ENCODE measurements at regions not wholly inside any gene's neighbourhood (a gene's known extent, or its start where the extent isn't known, plus 50 kb on each side); places are given as distances from the start of the nearest gene placed in this dataset.

GRCh38 chr5:39506211-39506610, 81.4 kb upstream of the DAB2 start:
- no peak for DNase-seq (ENCODE audit: low spot score)

GRCh38 chr5:39505791-39506190, 81.0 kb upstream of the DAB2 start:
- DNase-seq (ENCODE audit: low spot score): no peak

- no peak for DNase-seq (ENCODE audit: low spot score)
These were observed 80.6 kb upstream of the DAB2 start for GRCh38 chr5:39505363-39505762.

- no peak for DNase-seq (ENCODE audit: low spot score)
These were observed 78.4 kb upstream of the DAB2 start for GRCh38 chr5:39503155-39503554.

GRCh38 chr5:39502704-39503103, 77.9 kb upstream of the DAB2 start:
- DNase-seq (ENCODE audit: low spot score): no peak

- DNase-seq (ENCODE audit: low spot score): peak; percentile 73
These were observed 76.6 kb upstream of the DAB2 start for GRCh38 chr5:39501397-39501796.

GRCh38 chr5:39500551-39501175, 75.9 kb upstream of the DAB2 start:
- DNase-seq (ENCODE audit: low spot score): no peak

- no peak for DNase-seq (ENCODE audit: low spot score)
These were observed 73.6 kb upstream of the DAB2 start for GRCh38 chr5:39498278-39498952.

GRCh38 chr5:39497322-39497721, 72.5 kb upstream of the DAB2 start:
- DNase-seq (ENCODE audit: low spot score): no peak

GRCh38 chr5:39495227-39495626, 70.4 kb upstream of the DAB2 start:
- no peak for DNase-seq (ENCODE audit: low spot score)

GRCh38 chr5:39494534-39494933, 69.8 kb upstream of the DAB2 start:
- DNase-seq (ENCODE audit: low spot score): no peak

GRCh38 chr5:39494107-39494510, 69.3 kb upstream of the DAB2 start:
- no peak for DNase-seq (ENCODE audit: low spot score)

GRCh38 chr5:39491210-39491609, 66.4 kb upstream of the DAB2 start:
- DNase-seq (ENCODE audit: low spot score): no peak

GRCh38 chr5:39489263-39489662, 64.5 kb upstream of the DAB2 start:
- DNase-seq (ENCODE audit: low spot score): no peak

- DNase-seq (ENCODE audit: low spot score): no peak
These were observed 62.0 kb upstream of the DAB2 start for GRCh38 chr5:39486790-39487189.

- DNase-seq (ENCODE audit: low spot score): no peak
These were observed 61.6 kb upstream of the DAB2 start for GRCh38 chr5:39486361-39486760.

GRCh38 chr5:39485079-39485478, 60.3 kb upstream of the DAB2 start:
- DNase-seq (ENCODE audit: low spot score): no peak

- DNase-seq (ENCODE audit: low spot score): no peak
These were observed 59.9 kb upstream of the DAB2 start for GRCh38 chr5:39484673-39485072.

- no peak for DNase-seq (ENCODE audit: low spot score)
These were observed 57.3 kb upstream of the DAB2 start for GRCh38 chr5:39482098-39482497.

GRCh38 chr5:39479537-39479936, 54.8 kb upstream of the DAB2 start:
- no peak for DNase-seq (ENCODE audit: low spot score)

- DNase-seq (ENCODE audit: low spot score): no peak
These were observed 54.1 kb upstream of the DAB2 start for GRCh38 chr5:39478863-39479262.

GRCh38 chr5:39476843-39477220, 52.1 kb upstream of the DAB2 start:
- DNase-seq (ENCODE audit: low spot score): no peak

- DNase-seq (ENCODE audit: low spot score): no peak
These were observed 51.4 kb upstream of the DAB2 start for GRCh38 chr5:39475881-39476842.
